Keratinocyte (primary cell): ENCODE measurements at regions not wholly inside any gene's neighbourhood (a gene's known extent, or its start where the extent isn't known, plus 50 kb on each side); places are given as distances from the start of the nearest gene placed in this dataset.

Experiments
- DNase-seq: peaks from one replicate; pipeline ENCODE4 v3.0.0-alpha.2; 2011; ENCODE audit warnings: low read depth, missing footprints, low spot score
- FAIRE-seq: peaks from 2 replicates; lab custom pipeline; 2011; peaks lifted over from hg19 to GRCh38; lab: Jason Lieb, UNC
- H2AFZ ChIP-seq: 2 replicates; pipeline ENCODE4 v1.6.0; 2012; ENCODE audit warnings: low read length, control low read depth, inconsistent platforms; ENCODE audit not compliant: control insufficient read depth
- H3K27ac ChIP-seq: 2 replicates; pipeline ENCODE4 v1.5.1; 2011; ENCODE audit warnings: low read length; ENCODE audit not compliant: control insufficient read depth, insufficient read depth
- H3K27me3 ChIP-seq: 3 replicates; pipeline ENCODE4 v1.6.0; 2011; ENCODE audit warnings: low read length; ENCODE audit not compliant: control insufficient read depth, insufficient read depth; ENCODE audit errors: extremely low read depth
- H3K36me3 ChIP-seq, 2 experiments: 2 replicates in 1 of 2; 3 replicates in 1 of 2; pipeline ENCODE4 v1.5.1; 2011; ENCODE audit warnings: low read length in 2 of 2, mild to moderate bottlenecking in 1 of 2; ENCODE audit not compliant: control insufficient read depth in 2 of 2, insufficient read depth in 2 of 2; ENCODE audit errors: extremely low read depth in 1 of 2
- H3K4me1 ChIP-seq: 3 replicates; pipeline ENCODE4 v1.5.1; 2011; ENCODE audit warnings: low read length; ENCODE audit not compliant: control insufficient read depth, insufficient read depth; ENCODE audit errors: extremely low read depth
- H3K4me2 ChIP-seq: 3 replicates; pipeline ENCODE4 v1.6.0; 2011; ENCODE audit warnings: low read depth, low read length; ENCODE audit not compliant: control insufficient read depth, insufficient read depth; ENCODE audit errors: extremely low read depth
- H3K4me3 ChIP-seq, 3 experiments: fragments of 200-600 bp in 1 of 3; sonication (generic) in 1 of 3; 2 replicates in 2 of 3; 3 replicates in 1 of 3; pipeline ENCODE4 v1.5.1; 2011 to 2016; ENCODE audit warnings: low read length in 3 of 3, mild to moderate bottlenecking in 3 of 3, control low read depth in 2 of 3, inconsistent platforms in 1 of 3, low read depth in 1 of 3, mixed read lengths in 1 of 3, mixed run types in 1 of 3, moderate library complexity in 1 of 3; ENCODE audit not compliant: control insufficient read depth in 2 of 3, insufficient read depth in 2 of 3; ENCODE audit errors: extremely low read depth in 1 of 3
- H3K79me2 ChIP-seq: 2 replicates; pipeline ENCODE4 v1.6.0; 2012; ENCODE audit warnings: low read length; ENCODE audit not compliant: control insufficient read depth, insufficient read depth
- H3K9ac ChIP-seq: 3 replicates; pipeline ENCODE4 v1.6.0; 2011; ENCODE audit warnings: low read length; ENCODE audit not compliant: control insufficient read depth, insufficient read depth; ENCODE audit errors: extremely low read depth
- H3K9me1 ChIP-seq: 3 replicates; pipeline ENCODE4 v1.6.0; 2011; ENCODE audit warnings: low read length; ENCODE audit not compliant: control insufficient read depth, insufficient read depth; ENCODE audit errors: extremely low read depth
- H3K9me3 ChIP-seq: 2 replicates; pipeline ENCODE4 v1.5.1; 2012; ENCODE audit warnings: low read depth, low read length; ENCODE audit not compliant: control insufficient read depth
- H4K20me1 ChIP-seq: 3 replicates; pipeline ENCODE4 v1.6.0; 2011; ENCODE audit warnings: low read length; ENCODE audit not compliant: control insufficient read depth, insufficient read depth; ENCODE audit errors: extremely low read depth
- CTCF ChIP-seq, 3 experiments: IDR thresholded peaks in 1 of 3; conservative IDR thresholded peaks in 1 of 3; optimal IDR thresholded peaks in 1 of 3; 2 replicates in 2 of 3; 3 replicates in 1 of 3; pipeline versions ENCODE3 to v1.5.1; 2011; ENCODE audit warnings: low read length in 3 of 3, mild to moderate bottlenecking in 3 of 3, moderate library complexity in 2 of 3, control low read depth in 1 of 3, inconsistent platforms in 1 of 3; ENCODE audit not compliant: insufficient read depth in 2 of 3; ENCODE audit errors: extremely low read depth in 1 of 3
- EZH2 ChIP-seq: IDR thresholded peaks from one replicate; pipeline ENCODE4 v1.6.1; 2012; ENCODE audit warnings: inconsistent platforms, mild to moderate bottlenecking, low read length, moderate library complexity
- dilution Hi-C: fragments of 300-500 bp; cut with MboI; formaldehyde crosslinking; loops from one replicate; pipeline ENCODE4 v1.7.0; 2020; ENCODE audit warnings: low sequenced_read_pairs; ENCODE audit not compliant: extremely low pct_ligation_motif_present

- no peaks in the 10 kb centered on the region for H3K9me3 ChIP-seq
- no peak overlapping the region for H3K27ac ChIP-seq
- dilution Hi-C loops: no loop called here
- H3K79me2 ChIP-seq: no peaks in the 10 kb centered on the region
- H3K9me1 ChIP-seq: no peaks in the 10 kb centered on the region
- H3K4me1 ChIP-seq: peaks cover 6% of the 10 kb centered on the region
- H2AFZ ChIP-seq: no peak overlapping the region
- no peak overlapping the region for H3K4me3 ChIP-seq
- no peaks in the 10 kb centered on the region for H3K27me3 ChIP-seq
- TF ChIP-seq CTCF (optimal IDR thresholded peaks at IDR 0.05 in 1 of 3, IDR thresholded peaks at IDR 0.05 in 1 of 3, conservative IDR thresholded peaks at IDR 0.05 in 1 of 3; ENCODE audit: extremely low read depth in 1 of 3, insufficient read depth in 2 of 3, low read length in 3 of 3) (peak in 1 of 3 experiments; percentile 9), EZH2 (no peak)
- DNase-seq (no peak), FAIRE-seq (no peak)
- no peaks in the 10 kb centered on the region for H4K20me1 ChIP-seq
- H3K36me3 ChIP-seq: no peaks in the 10 kb centered on the region
- H3K9ac ChIP-seq: no peak overlapping the region
- no peak overlapping the region for H3K4me2 ChIP-seq
These were observed 765.9 kb upstream of the SLITRK1 start for GRCh38 chr13:84648069-84648640.

GRCh38 chr13:84646957-84647356 is 764.7 kb upstream of the SLITRK1 start:
- Histone ChIP-seq H3K79me2 (no peaks in the 10 kb centered on the region), H3K4me2 (no peak overlapping the region), H3K4me1 (peaks cover 6% of the 10 kb centered on the region), H3K9me1 (no peaks in the 10 kb centered on the region), H3K27ac (no peak overlapping the region), H3K27me3 (no peaks in the 10 kb centered on the region), H3K4me3 (no peak overlapping the region), H2AFZ (no peak overlapping the region), H3K9ac (no peak overlapping the region), H3K9me3 (no peaks in the 10 kb centered on the region), H3K36me3 (no peaks in the 10 kb centered on the region), H4K20me1 (no peaks in the 10 kb centered on the region)
- DNase-seq (no peak), FAIRE-seq (no peak)
- TF ChIP-seq CTCF (optimal IDR thresholded peaks at IDR 0.05 in 1 of 3, IDR thresholded peaks at IDR 0.05 in 1 of 3, conservative IDR thresholded peaks at IDR 0.05 in 1 of 3; ENCODE audit: extremely low read depth in 1 of 3, insufficient read depth in 2 of 3, low read length in 3 of 3) (no peak), EZH2 (no peak)
- dilution Hi-C loops: no loop called here
